ENCODE measurements at regions not wholly inside any gene's neighbourhood (a gene's known extent, or its start where the extent isn't known, plus 50 kb on each side); places are given as distances from the start of the nearest gene placed in this dataset.

DNA sequence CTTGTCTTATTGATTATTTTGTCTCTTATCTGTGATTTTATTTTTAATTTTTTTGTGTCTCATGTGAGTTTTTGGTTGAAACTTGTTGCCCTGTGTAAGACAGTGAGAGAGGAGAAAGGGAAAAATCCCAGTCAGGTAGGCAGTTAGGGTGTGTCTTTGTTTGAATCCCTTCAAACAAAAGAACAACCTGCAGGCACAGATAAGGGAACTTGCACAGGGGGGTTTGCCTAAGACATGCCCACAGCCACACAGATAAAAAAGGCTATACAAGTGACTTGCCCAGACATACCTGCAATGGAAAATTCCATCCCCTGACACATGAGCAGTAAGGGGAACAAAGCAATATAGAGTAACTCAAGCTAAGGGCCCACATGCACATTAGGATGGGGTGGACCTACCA, 127.8 kb upstream of the PLET1 start:
- Histone ChIP-seq H4K20me1 (ENCODE audit: insufficient read depth, low read length) (no peaks in the 10 kb centered on the region), H2AFZ (replicated peaks; ENCODE audit: low read length, poor library complexity) (no peak overlapping the region), H4K5ac (ENCODE audit: low read depth, low read length) (no peak overlapping the region), H4K8ac (ENCODE audit: low read depth in 2 of 2, low read length in 2 of 2) (no peak overlapping the region), H3K4me2 (ENCODE audit: low read depth, low read length) (no peak overlapping the region), H3K9ac (ENCODE audit: low read depth, low read length) (no peak overlapping the region), H3K36me3 (ENCODE audit: control insufficient read depth, insufficient read depth, low read length) (no peaks in the 10 kb centered on the region), H3K56ac (ENCODE audit: extremely low read depth, insufficient read depth, low read length) (no peak overlapping the region), H3K4me1 (ENCODE audit: control insufficient read depth, insufficient read depth, low read length) (no peaks in the 10 kb centered on the region), H2AK9ac (replicated peaks; ENCODE audit: low read depth, low read length, poor library complexity) (no peak overlapping the region), H3K18ac (ENCODE audit: low read depth, low read length) (no peak overlapping the region), H3K14ac (replicated peaks; ENCODE audit: low read depth, low read length) (no peak overlapping the region), H2BK20ac (ENCODE audit: low read depth, low read length) (no peak overlapping the region), H2BK15ac (ENCODE audit: low read depth, low read length) (no peak overlapping the region), H3K79me1 (ENCODE audit: low read depth in 1 of 2, low read length in 2 of 2) (no peaks in the 10 kb centered on the region), H2BK5ac (ENCODE audit: low read depth, low read length, poor library complexity, severe bottlenecking) (no peak overlapping the region), H3K9me3 (ENCODE audit: control insufficient read depth, insufficient read depth, low read length) (no peaks in the 10 kb centered on the region; the same call in 1 of the 2 replicates), H3K9me1 (ENCODE audit: insufficient read depth, low read length) (no peaks in the 10 kb centered on the region), H2AK5ac (ENCODE audit: low read depth, low read length) (no peak overlapping the region), H4K91ac (ENCODE audit: insufficient read depth, low read depth, low read length) (no peak overlapping the region), H3K27ac (ENCODE audit: insufficient read depth, low read length) (no peak overlapping the region), H3K27me3 (ENCODE audit: control insufficient read depth, insufficient read depth, low read length) (peaks cover 4% of the 10 kb centered on the region; the same call in 1 of the 2 replicates), H3K4ac (ENCODE audit: low read depth, low read length) (no peak overlapping the region), H2BK120ac (ENCODE audit: low read depth, low read length) (no peak overlapping the region), H3K4me3 (ENCODE audit: insufficient read depth, low read depth, low read length) (no peak overlapping the region), H3K23ac (ENCODE audit: low read depth, low read length) (no peak overlapping the region)
- DNase-seq: no peak
- ATAC-seq (ENCODE audit: low read depth): no peak
- no TSS peak for BruUV-seq (replicated peaks)
- TF ChIP-seq CHD1 (IDR thresholded peaks at IDR 0.05; ENCODE audit: low read depth, low read length): no peak
- TF ChIP-seq RCOR1 (IDR thresholded peaks at IDR 0.05; ENCODE audit: insufficient replicate concordance, low read length): no peak
- TF ChIP-seq CEBPB (IDR thresholded peaks at IDR 0.05; ENCODE audit: low read depth, low read length): no peak
- TF ChIP-seq MAZ (IDR thresholded peaks at IDR 0.05; ENCODE audit: borderline replicate concordance, low read depth, low read length): no peak
- TF ChIP-seq POLR2A (IDR thresholded peaks at IDR 0.05; ENCODE audit: low read depth, low read length): no peak
- TF ChIP-seq FOS (IDR thresholded peaks at IDR 0.05; ENCODE audit: low read depth, low read length): no peak
- TF ChIP-seq, protein P1, sequence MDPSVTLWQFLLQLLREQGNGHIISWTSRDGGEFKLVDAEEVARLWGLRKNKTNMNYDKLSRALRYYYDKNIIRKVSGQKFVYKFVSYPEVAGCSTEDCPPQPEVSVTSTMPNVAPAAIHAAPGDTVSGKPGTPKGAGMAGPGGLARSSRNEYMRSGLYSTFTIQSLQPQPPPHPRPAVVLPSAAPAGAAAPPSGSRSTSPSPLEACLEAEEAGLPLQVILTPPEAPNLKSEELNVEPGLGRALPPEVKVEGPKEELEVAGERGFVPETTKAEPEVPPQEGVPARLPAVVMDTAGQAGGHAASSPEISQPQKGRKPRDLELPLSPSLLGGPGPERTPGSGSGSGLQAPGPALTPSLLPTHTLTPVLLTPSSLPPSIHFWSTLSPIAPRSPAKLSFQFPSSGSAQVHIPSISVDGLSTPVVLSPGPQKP (IDR thresholded peaks at IDR 0.05; ENCODE audit: borderline replicate concordance, low read depth, low read length): no peak
- no peak for TF ChIP-seq BHLHE40 (IDR thresholded peaks at IDR 0.05; ENCODE audit: low read depth, low read length)
- TF ChIP-seq MAFK (IDR thresholded peaks at IDR 0.05; ENCODE audit: low read depth, low read length): no peak
- no peak for TF ChIP-seq NFE2L2 (IDR thresholded peaks at IDR 0.05; ENCODE audit: low read depth, low read length)
- TF ChIP-seq, protein P2, sequence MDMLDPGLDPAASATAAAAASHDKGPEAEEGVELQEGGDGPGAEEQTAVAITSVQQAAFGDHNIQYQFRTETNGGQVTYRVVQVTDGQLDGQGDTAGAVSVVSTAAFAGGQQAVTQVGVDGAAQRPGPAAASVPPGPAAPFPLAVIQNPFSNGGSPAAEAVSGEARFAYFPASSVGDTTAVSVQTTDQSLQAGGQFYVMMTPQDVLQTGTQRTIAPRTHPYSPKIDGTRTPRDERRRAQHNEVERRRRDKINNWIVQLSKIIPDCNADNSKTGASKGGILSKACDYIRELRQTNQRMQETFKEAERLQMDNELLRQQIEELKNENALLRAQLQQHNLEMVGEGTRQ (IDR thresholded peaks at IDR 0.05; ENCODE audit: low read depth, low read length): no peak
- TF ChIP-seq, protein P3, sequence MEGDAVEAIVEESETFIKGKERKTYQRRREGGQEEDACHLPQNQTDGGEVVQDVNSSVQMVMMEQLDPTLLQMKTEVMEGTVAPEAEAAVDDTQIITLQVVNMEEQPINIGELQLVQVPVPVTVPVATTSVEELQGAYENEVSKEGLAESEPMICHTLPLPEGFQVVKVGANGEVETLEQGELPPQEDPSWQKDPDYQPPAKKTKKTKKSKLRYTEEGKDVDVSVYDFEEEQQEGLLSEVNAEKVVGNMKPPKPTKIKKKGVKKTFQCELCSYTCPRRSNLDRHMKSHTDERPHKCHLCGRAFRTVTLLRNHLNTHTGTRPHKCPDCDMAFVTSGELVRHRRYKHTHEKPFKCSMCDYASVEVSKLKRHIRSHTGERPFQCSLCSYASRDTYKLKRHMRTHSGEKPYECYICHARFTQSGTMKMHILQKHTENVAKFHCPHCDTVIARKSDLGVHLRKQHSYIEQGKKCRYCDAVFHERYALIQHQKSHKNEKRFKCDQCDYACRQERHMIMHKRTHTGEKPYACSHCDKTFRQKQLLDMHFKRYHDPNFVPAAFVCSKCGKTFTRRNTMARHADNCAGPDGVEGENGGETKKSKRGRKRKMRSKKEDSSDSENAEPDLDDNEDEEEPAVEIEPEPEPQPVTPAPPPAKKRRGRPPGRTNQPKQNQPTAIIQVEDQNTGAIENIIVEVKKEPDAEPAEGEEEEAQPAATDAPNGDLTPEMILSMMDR (conservative IDR thresholded peaks at IDR 0.05; ENCODE audit: low read depth, low read length): no peak
- TF ChIP-seq RFX5 (IDR thresholded peaks at IDR 0.05; ENCODE audit: low read depth, low read length): no peak
- no peak for TF ChIP-seq RAD21 (IDR thresholded peaks at IDR 0.05; ENCODE audit: low read length)
- TF ChIP-seq SMC3 (IDR thresholded peaks at IDR 0.05; ENCODE audit: low read depth, low read length): no peak
- no peak for TF ChIP-seq MXI1 (IDR thresholded peaks at IDR 0.05; ENCODE audit: borderline replicate concordance, low read depth, low read length)
- POLR2A ChIA-PET (ENCODE audit: unreplicated experiment): no interaction called here
- dilution Hi-C loops (cut with HindIII; ENCODE audit: low sequenced_read_pairs, unreplicated experiment): no loop called here
- intact Hi-C loops (cut with micrococcal nuclease): no loop called here
- CTCF ChIA-PET: no interaction called here
- in situ Hi-C loops (cut with MboI; ENCODE audit: low sequenced_read_pairs): no loop called here
